Brain microvascular endothelial cell (primary cell): ENCODE measurements at regions not wholly inside any gene's neighbourhood (a gene's known extent, or its start where the extent isn't known, plus 50 kb on each side); places are given as distances from the start of the nearest gene placed in this dataset.

Experiments
- DNase-seq: peaks from one replicate; pipeline ENCODE4 v3.0.0-alpha.2; 2020
- H3K27ac ChIP-seq: fragments of 250-450 bp; sonication (Bioruptor Pico); 2 replicates; pipeline ENCODE4 v1.5.1; 2020; ENCODE audit warnings: mild to moderate bottlenecking, moderate library complexity
- H3K27me3 ChIP-seq: fragments of 250-450 bp; sonication (Bioruptor Pico); replicated peaks from 2 replicates; pipeline ENCODE4 v1.5.1; 2020; ENCODE audit warnings: mild to moderate bottlenecking
- H3K36me3 ChIP-seq: fragments of 250-450 bp; sonication (Bioruptor Pico); replicated peaks from 2 replicates; pipeline ENCODE4 v1.5.1; 2020; ENCODE audit warnings: mild to moderate bottlenecking
- H3K4me3 ChIP-seq: 2 replicates; pipeline ENCODE4 v1.5.1; 2011; ENCODE audit warnings: low read depth, mild to moderate bottlenecking, control low read depth, low read length, moderate library complexity
- CTCF ChIP-seq: IDR thresholded peaks from 2 replicates; pipeline ENCODE4 v1.5.1; 2011; ENCODE audit warnings: low read depth, mild to moderate bottlenecking, moderate library complexity, low read length, control low read depth, inconsistent platforms; ENCODE audit errors: missing control alignments
- in situ Hi-C: cut with HindIII; loops from 2 replicates; pipeline ENCODE4 v1.10.0; 2017; ENCODE audit warnings: low sequenced_read_pairs, low pct_ligation_motif_present

- TF ChIP-seq CTCF: no peak
- in situ Hi-C loops: no loop called here
- no peak for DNase-seq
Observed at GRCh38 chr1:38787041-38787440, 72.5 kb downstream of the RRAGC start.

GRCh38 chr1:38786040-38786436 is 73.5 kb downstream of the RRAGC start:
- in situ Hi-C loops: no loop called here
- DNase-seq: no peak
- peaks cover 31% of the 10 kb centered on the region for H3K27me3 ChIP-seq
- no peak overlapping the region for H3K4me3 ChIP-seq
- no peaks in the 10 kb centered on the region for H3K36me3 ChIP-seq
- no peak for TF ChIP-seq CTCF
- no peak overlapping the region for H3K27ac ChIP-seq

More at GRCh38 chr1:38787041-38787440, 72.5 kb downstream of the RRAGC start:
- Histone ChIP-seq H3K27ac (no peak overlapping the region), H3K36me3 (no peaks in the 10 kb centered on the region), H3K4me3 (no peak overlapping the region), H3K27me3 (peaks cover 31% of the 10 kb centered on the region)

- no peak overlapping the region for H3K4me3 ChIP-seq
- H3K27ac ChIP-seq: no peak overlapping the region
- in situ Hi-C loops: no loop called here
- H3K36me3 ChIP-seq: no peaks in the 10 kb centered on the region
- TF ChIP-seq CTCF: no peak
- H3K27me3 ChIP-seq: peaks cover 29% of the 10 kb centered on the region
- DNase-seq: no peak
Observed at GRCh38 chr1:38785285-38786039, 74.1 kb downstream of the RRAGC start.

- in situ Hi-C loops: no loop called here
Observed at GRCh38 chr1:38784452-38785284, 74.9 kb downstream of the RRAGC start.

GRCh38 chr1:38783640-38784229 is 75.8 kb downstream of the RRAGC start:
- no peak for TF ChIP-seq CTCF
- no peak for DNase-seq
- H3K36me3 ChIP-seq: no peaks in the 10 kb centered on the region
- H3K4me3 ChIP-seq: no peak overlapping the region
- H3K27me3 ChIP-seq: peaks cover 23% of the 10 kb centered on the region
- in situ Hi-C loops: no loop called here
- H3K27ac ChIP-seq: no peak overlapping the region

More at GRCh38 chr1:38784452-38785284, 74.9 kb downstream of the RRAGC start:
- no peak for TF ChIP-seq CTCF
- DNase-seq: no peak
- no peak overlapping the region for H3K27ac ChIP-seq
- no peak overlapping the region for H3K4me3 ChIP-seq
- H3K27me3 ChIP-seq: peaks cover 27% of the 10 kb centered on the region
- no peaks in the 10 kb centered on the region for H3K36me3 ChIP-seq
